ENCODE measurements at regions not wholly inside any gene's neighbourhood (a gene's known extent, or its start where the extent isn't known, plus 50 kb on each side); places are given as distances from the start of the nearest gene placed in this dataset.
A peak's percentile ranks its signal among the peaks of the same experiment; 100 is the strongest.
"Not testable (repeated sequence)": the region's sequence is repeated elsewhere in the genome, so short reads cannot be mapped to it uniquely, and the experiment has no call there.

GRCh38 chr5:130955041-130955440 lies 210.0 kb downstream of the HINT1 start:
- ATAC-seq = no peak
- DNase-seq = no peak

GRCh38 chr5:130954336-130954735 lies 210.7 kb downstream of the HINT1 start:
- DNase-seq = no peak
- no peak for ATAC-seq

- DNase-seq = no peak
- ATAC-seq = no peak
Measured at GRCh38 chr5:130939059-130939458, 226.0 kb downstream of the HINT1 start.

- no peak for ATAC-seq
- DNase-seq = no peak
Measured at GRCh38 chr5:130937046-130937445, 228.0 kb downstream of the HINT1 start.

GRCh38 chr5:130923543-130924124 lies 241.4 kb downstream of the HINT1 start:
- no peak for ATAC-seq
- no peak for DNase-seq

GRCh38 chr5:130912088-130912487 lies 253.0 kb downstream of the HINT1 start:
- no peak for ATAC-seq

GRCh38 chr5:130908186-130908585 lies 256.9 kb downstream of the HINT1 start:
- ATAC-seq (no peak), DNase-seq (no peak)

More at GRCh38 chr5:130912088-130912487, 253.0 kb downstream of the HINT1 start:
- DNase-seq = no peak

GRCh38 chr5:130897537-130898195 lies 267.4 kb downstream of the HINT1 start:
- DNase-seq, ATAC-seq: not testable (repeated sequence)

- not testable (repeated sequence) for ATAC-seq, DNase-seq
Measured at GRCh38 chr5:130897181-130897536, 267.9 kb downstream of the HINT1 start.

GRCh38 chr5:130896636-130897035 lies 268.4 kb downstream of the HINT1 start:
- no peak for ATAC-seq
- no peak for DNase-seq

- no peak for ATAC-seq
- DNase-seq = no peak
Measured at GRCh38 chr5:130893006-130893405, 272.1 kb downstream of the HINT1 start.

- no peak for DNase-seq
- no peak for ATAC-seq
Measured at GRCh38 chr5:130890610-130891009, 274.4 kb downstream of the HINT1 start.

- ATAC-seq (no peak), DNase-seq (no peak)
Measured at GRCh38 chr5:130885691-130886090, 279.4 kb downstream of the HINT1 start.

GRCh38 chr5:130885027-130885426 lies 280.0 kb downstream of the HINT1 start:
- DNase-seq = no peak
- ATAC-seq = no peak

GRCh38 chr5:130884023-130884422 lies 281.0 kb downstream of the HINT1 start:
- no peak for ATAC-seq

GRCh38 chr5:130875656-130876055 lies 289.4 kb downstream of the HINT1 start:
- ATAC-seq (no peak), DNase-seq (no peak)

More at GRCh38 chr5:130884023-130884422, 281.0 kb downstream of the HINT1 start:
- no peak for DNase-seq

GRCh38 chr5:130874861-130875417 lies 290.1 kb downstream of the HINT1 start:
- no peak for ATAC-seq
- no peak for DNase-seq

- peak; percentile 23 for ATAC-seq
- DNase-seq = peak; percentile 20
Measured at GRCh38 chr5:130871346-130872086, 293.5 kb downstream of the HINT1 start.

GRCh38 chr5:130870691-130871090 lies 294.4 kb downstream of the HINT1 start:
- ATAC-seq = no peak
- no peak for DNase-seq

GRCh38 chr5:130868186-130868840 lies 296.7 kb downstream of the HINT1 start:
- ATAC-seq (no peak), DNase-seq (no peak)

GRCh38 chr5:130845049-130845765 lies 319.8 kb downstream of the HINT1 start:
- ATAC-seq = no peak
- DNase-seq = no peak

All from stimulated activated naive CD8-positive, alpha-beta T cell treated with anti-CD3 and anti-CD28 coated beads, Interleukin-15, Interleukin-2, amounts not matched to agents 100 U/mL and 50 U/mL, for 24 hours (primary cell).